Stimulated activated CD4-positive, alpha-beta T cell treated with anti-CD3 and anti-CD28 coated beads, Interleukin-15, amount 100 ng/mL, for 1 hour (primary cell): ENCODE measurements at regions not wholly inside any gene's neighbourhood (a gene's known extent, or its start where the extent isn't known, plus 50 kb on each side); places are given as distances from the start of the nearest gene placed in this dataset.

ENCODE experiments used
- DNase-seq, 2 donors: peaks; one replicate each; pipeline ENCODE4 v3.0.0-alpha.2; 2020; ENCODE audit warnings: low read depth in 1 of 2, low spot score in 1 of 2

DNA sequence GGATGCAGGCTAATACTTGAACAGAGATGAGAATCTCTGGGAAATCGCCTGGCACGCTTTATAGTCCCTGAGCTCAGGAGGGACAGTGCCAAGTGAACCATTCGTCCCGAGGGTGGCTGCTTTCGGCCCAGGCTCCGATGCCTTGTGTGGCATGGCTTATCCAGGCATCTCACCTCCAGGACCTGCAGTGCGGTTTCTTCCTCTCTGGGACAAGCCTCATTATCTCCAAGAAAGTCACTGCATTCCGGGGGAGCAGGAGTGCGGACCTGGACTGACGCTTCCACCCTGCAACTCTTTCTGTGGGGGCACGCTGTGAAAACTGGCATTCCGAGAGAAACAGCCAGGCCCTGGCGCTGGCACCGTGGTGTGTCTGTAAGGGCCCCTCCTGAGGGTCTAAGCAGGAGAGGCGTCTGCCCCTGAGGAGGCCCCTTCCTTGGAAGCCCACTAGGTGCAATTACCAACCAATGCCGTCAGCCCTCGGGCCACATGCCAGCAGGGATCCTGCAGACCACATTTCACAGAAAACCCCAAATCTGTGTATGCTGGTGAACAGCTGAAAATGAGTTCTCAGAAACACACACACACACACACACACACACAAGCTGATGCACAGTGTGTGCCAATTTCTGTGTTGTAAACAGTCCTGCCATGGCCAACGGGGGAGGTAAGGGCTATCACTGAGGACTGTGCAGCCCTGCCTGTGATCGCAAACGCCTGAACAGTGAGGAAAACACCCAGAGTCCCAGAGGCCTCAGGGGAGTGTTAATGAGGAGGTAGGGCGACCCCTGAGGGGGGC lies 351.9 kb upstream of the SALL3 start:
- DNase-seq: no peak

DNA sequence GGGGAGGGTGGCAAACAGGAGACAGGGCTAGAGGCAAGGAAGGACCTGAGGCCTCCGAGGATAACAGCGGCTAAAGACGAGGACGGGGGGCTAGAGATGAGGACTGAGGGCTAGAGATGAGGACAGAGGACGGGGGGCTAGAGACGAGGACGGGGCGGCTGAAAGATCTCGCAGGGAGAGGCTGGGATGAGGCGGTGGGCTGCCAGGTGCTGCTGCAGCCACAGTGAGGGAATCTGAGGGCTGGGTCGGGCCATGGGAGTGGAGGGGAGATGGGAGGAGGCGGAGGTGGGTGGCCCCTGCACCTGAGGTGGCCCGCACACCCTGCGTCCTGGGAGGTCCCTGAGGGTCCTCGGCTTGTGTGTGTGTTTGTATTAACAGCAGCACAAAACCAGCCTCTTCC lies 350.2 kb upstream of the SALL3 start:
- DNase-seq: no peak

DNA sequence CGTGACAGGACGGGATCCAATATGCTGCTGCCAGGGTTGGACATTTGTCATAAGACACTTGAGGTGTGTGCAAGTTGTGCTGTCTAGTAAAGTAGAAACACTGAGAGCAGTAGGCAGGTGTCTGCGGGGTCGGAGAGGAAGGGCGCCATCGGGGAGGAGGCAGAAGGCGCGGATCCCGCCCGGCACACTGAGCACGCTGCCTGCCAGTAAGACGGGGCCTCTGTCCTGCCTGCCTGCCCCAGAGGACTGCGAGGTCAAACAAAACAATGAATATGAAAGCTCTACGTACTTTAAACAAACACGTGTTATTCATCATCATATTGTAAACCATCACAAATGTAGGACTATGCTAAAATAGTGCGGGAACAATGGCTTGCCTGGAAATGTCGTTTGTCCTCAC lies 349.3 kb upstream of the SALL3 start:
- no peak for DNase-seq

DNA sequence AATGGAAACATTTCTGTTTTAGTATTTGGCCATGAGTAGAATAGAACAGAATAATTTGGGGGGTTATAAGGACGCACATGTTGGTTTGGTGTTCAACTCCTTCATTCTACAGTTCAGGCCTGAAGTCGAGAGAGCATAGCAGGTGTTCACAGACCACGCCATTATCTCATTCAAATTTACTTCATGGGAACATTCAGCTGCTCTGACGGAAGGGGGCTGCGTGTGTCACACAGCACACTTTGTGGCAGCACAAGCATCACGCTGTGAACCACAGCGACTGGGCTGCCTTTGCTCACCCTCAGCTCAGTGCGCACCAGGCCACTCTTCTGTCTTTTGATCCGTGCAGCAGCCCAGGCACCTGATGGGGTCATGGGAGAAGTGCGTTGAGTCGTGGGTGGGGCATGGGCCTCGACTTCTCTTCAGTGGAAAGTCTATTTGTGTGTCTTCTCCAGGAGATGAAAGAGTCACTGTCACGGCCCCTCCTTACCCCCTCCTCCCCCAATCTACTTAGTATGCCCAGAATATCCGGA lies 348.6 kb upstream of the SALL3 start:
- DNase-seq: no peak

DNA sequence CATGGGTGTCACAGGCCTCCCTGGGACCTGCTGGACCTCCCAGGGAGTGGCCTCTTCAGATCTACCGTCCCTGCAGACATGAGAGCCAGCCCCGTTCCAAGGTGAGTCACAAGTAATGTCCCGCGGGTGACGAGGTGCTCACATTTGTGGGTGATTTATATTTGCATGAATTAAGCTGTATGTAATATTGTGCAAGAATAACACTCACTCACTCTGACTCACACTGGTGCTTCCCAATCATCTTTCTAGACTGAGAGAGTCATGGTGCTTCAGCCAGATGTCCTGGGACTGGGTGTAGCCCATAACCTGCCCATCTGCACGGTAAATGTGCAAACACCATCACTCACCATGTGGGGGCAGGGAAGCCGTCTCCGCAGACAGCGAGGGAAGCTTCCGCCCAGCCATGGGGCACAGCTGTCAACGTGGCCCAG lies 347.5 kb upstream of the SALL3 start:
- DNase-seq: no peak

DNA sequence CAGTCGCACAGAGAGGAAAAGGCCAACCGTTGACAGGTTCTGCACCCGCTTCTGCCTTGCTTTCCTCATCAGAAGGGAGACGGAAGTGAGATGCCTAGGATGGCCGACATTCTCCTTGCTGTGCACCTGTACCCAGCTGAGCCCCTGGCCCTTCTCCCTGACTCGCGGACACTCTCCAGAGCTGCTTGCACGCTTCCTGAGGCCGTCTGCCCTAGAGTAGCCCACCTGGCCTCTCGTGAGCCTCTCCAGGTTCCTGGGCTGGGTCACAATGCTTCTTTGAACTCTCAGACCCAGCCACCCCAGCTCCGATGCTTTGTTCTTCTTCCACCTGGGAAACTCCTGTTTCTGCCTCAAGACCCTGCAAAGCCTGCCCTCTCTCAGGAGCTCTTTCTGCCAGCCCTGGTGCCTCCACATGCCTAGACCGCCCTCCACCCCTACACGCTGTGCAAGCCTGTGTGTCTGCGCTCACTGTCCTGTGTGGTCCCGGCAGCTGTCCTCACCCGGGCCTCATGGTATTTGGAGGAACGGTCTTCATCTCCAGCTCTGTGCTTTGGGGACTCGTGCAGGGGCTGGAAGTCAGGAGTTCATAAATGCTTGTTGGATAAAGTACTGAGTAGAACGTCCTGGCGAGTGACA lies 345.4 kb upstream of the SALL3 start:
- no peak for DNase-seq

DNA sequence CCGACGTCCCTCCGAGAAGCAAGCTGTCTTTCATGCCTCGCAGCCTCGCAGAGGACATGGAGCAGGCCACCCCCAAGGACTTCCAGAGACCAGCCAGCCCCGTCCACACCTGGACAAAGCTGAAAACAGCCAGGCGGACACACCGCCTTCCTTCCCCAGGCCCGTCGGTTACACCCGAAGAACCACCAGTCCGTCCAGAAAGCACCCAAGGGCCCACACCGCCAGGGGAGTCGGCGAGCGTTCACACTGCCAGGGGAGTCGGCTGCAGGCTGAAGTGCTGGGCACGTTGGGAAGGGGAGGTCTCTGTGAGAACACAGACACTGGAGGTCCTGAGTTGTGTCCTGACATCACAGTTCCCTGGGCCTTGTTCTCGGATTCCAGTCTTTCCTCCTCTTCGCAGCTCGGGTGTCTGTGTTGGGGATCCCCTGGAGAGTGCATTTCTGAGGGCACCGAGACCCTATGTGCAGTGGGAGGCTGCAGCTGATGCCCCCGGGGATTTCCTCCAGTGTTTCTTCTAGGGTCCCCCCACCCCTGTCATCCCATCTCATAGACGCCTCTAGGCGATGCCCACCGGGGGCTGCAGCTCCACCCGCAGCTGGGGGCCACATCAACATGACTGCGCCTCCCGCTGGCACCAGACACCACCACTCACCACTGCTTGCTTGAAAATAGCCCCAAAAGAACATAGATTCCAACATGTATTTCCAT lies 344.4 kb upstream of the SALL3 start:
- DNase-seq: no peak

DNA sequence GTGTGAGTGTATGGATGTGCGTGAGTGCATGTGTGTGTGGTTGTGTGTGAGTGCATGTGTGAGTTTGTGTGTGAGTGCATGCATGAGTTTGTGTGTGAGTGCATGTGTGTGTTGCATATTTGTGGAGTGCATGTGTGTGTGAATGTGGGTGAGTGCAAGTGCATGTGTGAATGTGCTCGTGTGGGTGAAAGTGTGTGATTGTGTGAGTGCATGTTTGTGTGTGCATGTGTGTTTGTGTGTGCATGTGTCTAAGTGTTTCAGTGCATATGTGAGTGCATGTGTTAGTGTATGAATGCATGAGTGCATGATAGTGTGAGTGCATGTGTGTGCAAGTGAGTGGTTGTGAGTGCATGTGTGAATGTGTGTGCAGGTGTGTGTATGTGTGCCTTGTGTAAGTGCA lies 343.4 kb upstream of the SALL3 start:
- DNase-seq: no peak

DNA sequence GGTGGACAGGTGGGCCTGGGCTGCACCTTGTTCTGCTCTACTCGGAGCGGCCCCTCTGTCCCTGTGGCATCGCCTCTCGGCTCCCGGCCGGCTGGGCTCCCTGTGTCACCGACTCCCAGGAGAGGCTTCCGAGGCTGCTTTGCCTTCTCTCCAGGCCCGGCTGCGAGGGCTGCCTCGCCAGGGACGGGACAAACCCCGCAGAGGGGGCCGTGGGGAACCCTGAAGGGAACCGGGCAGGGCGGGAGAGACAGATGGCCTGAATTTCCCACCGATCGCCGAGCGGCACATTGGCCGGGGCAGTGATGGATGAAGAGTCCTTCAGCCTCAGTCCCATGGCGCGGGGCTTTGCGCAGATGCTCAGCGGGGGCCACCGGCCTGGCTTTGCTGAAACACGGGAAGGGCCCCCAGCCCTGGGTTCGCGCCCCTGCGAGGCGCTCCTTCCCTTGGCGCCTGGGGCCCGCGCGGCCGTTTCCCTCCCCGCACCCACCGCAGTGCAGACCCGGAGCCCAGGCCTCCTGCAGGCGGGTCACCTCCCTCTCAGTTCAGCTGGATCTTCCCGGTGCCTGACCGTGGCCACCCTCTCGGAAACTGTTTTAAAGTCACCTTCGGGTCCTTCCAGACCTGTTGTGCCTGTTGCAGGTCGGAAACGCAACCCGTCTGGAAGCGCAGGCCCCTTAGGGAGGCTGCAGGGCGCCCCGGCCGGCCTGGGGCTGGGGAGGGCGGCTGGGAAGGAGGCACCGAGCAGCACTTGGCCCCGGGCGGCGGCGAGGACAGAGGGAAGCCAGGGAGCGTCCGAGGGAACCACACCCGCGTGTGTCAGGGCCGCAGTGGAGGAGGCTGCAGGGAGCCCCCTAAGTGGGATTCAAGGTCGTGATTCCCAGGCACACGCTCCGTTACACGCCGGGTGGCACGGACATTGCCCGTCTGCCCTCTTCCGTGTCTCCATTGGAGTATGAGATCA lies 341.9 kb upstream of the SALL3 start:
- DNase-seq: no peak

DNA sequence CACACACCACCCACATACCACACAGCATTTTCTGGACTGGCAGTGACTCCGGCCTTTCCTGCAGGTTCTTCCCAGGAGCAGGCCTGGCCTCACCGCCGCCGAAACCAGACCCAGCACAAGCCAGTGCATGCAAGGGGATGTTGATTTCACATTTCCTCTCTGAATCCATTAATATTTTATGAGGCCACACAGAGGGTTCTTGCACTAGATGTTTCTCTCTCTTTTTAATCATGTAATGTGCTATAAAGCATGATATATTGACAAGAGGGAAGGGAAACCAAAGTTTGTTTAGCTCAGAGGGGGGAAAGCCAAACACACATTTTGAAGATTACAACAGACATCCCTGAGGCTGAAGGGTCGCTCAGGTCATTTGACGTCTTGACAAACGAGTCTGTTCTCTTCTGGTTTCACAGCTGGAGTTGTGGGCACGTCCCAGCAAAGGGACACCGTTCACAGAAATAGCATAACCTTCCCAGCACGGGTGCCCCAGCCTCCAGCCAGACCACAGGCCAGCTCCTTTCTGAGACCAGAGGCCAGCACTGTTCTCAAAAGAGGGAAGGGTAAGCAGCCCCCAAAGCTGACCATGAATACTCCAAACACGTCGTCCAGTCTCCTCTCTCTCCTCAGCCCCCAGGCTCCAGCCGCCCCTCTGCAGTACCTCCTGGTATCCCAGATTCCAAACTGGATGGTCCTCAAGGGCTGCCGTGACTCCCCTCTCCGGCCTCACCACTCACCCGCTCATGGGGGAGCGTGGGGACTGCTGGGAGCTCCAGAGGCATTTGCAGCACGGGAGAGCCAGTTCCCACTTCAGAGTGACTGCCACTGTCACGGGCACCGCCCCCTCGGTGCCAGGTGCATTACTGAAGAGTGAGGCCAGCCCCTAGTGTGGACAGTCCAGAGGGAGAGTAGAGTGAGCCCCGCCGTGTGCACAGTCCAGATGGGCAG lies 340.3 kb upstream of the SALL3 start:
- DNase-seq: no peak

DNA sequence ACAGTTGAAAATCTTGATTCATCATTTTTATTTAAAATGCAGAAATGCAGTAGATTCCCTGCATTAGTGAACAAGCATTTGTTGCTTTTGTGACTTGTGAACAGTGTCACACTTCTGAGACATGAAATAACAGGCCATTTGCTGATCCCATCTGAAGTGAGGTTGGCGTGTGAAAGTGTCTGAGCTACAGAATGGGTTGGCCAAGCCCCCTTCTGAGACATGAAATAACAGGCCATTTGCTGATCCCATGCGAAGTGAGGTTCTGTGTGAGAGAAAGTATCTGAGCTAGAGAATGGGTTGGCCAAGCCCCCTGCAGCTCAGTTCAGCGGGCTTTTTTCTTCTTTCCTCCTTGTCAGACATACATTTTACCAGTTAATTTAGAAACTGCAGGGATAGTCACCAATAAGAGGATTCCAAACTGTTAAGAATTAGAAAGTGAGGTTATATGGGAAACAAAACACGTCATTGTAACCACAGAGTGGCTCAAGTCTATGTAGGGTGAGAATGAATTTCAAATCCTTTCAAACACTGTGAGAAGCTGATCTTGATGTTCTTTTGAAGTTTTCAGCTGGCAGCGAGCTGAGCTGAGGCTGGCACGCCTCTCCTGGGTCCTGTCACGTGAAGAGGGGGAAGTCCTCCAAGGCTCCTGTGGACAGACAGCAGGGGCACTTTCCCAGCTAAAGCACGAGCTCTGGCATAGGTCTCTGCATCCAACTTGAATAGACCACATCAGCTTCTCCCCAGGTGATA lies 339.2 kb upstream of the SALL3 start:
- no peak for DNase-seq

DNA sequence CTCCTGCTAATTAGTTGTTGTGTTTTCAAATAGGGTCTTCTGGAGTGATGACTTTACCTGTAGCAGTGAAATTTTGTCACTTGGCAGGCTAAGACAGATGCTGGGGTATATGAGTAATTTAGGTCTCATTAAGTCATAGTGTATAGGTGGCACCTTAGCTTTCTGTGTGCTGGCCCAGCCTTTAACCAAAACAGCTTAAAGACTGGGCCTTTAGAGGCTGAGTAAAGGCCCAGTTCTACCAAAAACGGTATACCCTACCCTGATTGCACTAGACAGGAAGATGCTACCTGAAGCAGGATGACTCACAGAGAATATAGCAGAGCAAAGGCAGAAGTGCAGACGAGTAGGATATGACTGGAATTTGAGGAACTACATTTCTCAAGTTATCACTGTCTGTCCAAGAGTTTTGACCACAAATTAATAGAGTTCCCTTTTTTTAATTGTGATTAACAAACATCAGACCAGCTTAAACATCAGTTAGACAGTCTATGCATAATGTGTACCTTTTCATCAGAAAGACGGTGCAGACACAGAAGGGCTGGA lies 337.9 kb upstream of the SALL3 start:
- no peak for DNase-seq

DNA sequence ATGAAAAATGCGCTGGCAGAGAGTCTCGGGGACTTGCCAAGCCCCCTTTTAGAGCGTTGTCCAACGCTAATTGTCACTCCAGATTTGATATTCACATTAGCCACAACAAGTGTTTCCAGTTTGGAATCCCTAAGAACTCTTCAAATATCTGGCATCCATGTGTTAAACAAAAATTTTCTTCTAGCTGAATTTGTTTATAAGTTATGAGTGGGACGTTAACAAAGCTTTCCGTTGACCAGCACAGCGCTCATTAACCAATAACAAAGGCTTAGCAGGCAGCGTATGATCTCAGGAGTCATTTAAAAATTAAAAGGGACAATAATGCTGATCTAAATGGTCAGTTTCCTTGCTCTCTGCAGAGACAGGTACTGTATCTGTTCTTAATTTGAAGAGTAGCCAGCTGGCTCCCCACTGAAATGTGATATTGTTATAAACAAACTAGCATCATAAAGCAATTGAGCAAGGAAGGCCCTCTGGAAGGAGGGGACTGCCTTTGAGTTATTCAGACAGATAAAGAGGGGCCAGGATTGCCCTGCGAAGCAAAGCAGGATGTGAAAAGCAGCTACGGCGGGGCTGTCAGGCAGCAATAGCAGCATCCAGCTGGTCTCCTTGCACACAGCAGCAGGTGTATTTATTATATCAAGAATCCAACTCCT lies 337.2 kb upstream of the SALL3 start:
- DNase-seq: no peak

DNA sequence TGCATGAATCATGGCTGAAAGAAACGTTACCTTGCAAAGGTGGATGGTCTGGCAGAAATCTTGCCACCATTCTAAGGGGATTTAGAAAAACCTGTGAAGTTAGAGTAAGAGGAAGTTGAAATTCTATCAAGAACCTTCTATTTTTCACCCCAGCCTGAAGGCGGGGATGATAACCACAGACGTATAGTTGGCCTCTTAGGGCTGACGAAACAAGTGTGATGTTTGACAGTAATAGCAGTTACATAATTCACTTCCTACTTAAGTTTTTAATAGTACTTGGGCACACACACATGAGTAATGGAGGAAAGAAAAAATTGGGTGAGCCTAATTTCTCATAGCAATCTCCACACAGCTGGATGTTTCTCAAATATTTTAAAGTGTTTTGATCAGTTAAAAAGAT lies 336.6 kb upstream of the SALL3 start:
- DNase-seq: no peak

DNA sequence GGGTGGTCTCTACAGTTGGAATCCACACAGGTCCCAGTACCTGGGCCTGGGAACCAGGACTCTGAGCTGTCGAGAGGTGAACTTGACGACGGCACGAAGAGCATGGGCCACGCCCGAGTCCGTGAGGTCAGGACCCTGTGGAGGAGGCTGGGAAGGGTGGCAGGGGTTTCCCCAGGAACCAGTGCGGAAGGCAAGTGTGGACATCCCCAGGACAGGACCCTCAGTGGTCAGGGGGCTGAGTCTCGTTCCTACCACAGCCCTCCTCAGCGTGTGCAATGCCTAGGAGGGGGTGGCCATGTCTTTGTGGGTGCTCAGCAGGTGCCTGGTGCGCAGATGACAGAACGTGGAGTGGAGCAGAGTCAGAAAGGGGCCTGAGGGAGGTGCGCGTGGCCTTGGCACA lies 335.6 kb upstream of the SALL3 start:
- no peak for DNase-seq

DNA sequence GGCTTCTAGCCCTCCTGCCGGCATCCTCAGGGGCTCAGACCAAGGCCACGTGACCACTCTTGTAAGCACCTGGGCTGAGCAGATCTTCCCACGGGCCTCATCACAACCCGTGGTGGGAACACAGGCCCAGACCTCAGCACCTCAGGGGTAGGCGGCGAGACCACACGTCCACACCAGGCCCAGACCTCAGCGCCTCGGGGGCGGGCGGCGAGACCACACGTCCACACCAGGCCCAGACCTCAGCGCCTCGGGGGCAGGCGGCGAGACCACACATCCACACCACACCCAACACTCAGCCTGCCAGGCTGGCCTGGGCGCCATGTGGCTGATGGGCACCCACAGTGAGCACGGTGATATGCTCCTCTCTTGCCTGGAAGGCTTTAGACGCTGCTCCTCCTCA lies 334.4 kb upstream of the SALL3 start:
- no peak for DNase-seq

DNA sequence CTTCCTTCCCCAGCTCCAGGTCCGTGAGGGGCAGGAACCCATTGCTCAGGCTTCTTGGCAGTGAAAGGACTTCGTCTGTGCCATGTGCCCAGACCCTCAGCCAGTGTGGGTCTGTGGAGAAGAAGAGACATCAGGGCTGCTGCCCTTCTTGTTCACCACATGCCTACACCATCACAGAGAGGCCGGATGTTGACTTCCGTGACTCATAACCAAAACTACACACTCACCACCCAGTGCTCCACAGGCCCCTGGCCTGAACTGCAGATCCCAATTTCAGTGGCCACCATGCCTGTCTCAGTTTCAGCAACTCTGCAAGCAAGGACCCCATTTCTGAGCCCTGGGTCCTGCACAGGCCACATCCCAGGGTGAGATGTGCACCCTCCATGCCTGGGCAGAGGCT lies 332.6 kb upstream of the SALL3 start:
- DNase-seq: no peak

DNA sequence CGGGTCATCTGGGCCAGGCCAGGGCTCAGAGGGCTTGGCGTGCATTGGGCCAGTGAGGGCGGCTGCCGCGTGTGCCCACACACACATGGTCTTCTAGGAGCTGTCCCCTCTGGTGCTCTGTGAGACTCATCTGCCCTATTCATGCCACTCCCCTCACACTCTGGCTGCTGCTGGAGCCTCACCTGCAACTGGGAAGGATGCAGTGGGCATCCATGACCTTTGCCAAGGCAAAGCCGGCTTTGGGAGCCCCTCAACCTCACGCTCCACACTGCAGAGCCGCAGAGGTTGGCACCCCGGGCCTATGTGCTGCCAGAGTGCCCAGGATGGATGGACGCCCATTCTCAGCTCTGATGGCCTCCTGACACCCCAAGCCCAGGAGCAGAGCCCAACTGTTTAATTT lies 330.2 kb upstream of the SALL3 start:
- no peak for DNase-seq
